Right renal cortex interstitium (tissue), 3 donors: ENCODE measurements at regions not wholly inside any gene's neighbourhood (a gene's known extent, or its start where the extent isn't known, plus 50 kb on each side); places are given as distances from the start of the nearest gene placed in this dataset.

Experiments used
- DNase-seq, 3 donors: peaks; one replicate each; pipeline ENCODE4 v3.0.0-alpha.2; 2013; ENCODE audit warnings: low read depth in 3 of 3, low spot score in 2 of 3

- DNase-seq, result no peak
Measured at GRCh38 chr2:41803361-41803760, 244.5 kb upstream of the PKDCC start.

GRCh38 chr2:41806286-41806685, 241.5 kb upstream of the PKDCC start:
- DNase-seq, result no peak

- no peak for DNase-seq
Measured at GRCh38 chr2:41821167-41821566, 226.7 kb upstream of the PKDCC start.

- DNase-seq, result no peak
Measured at GRCh38 chr2:41826921-41827320, 220.9 kb upstream of the PKDCC start.

- no peak for DNase-seq
Measured at GRCh38 chr2:41827354-41827971, 220.4 kb upstream of the PKDCC start.

GRCh38 chr2:41828052-41828643, 219.7 kb upstream of the PKDCC start:
- DNase-seq, result no peak

GRCh38 chr2:41829052-41829451, 218.8 kb upstream of the PKDCC start:
- no peak for DNase-seq

GRCh38 chr2:41830600-41830999, 217.2 kb upstream of the PKDCC start:
- no peak for DNase-seq

- DNase-seq, result no peak
Measured at GRCh38 chr2:41832218-41832617, 215.6 kb upstream of the PKDCC start.

- no peak for DNase-seq
Measured at GRCh38 chr2:41835401-41835800, 212.4 kb upstream of the PKDCC start.

- peak; percentile 62 to 77 (median 72) for DNase-seq
Measured at GRCh38 chr2:41836948-41837347, 210.9 kb upstream of the PKDCC start.

- DNase-seq, result no peak
Measured at GRCh38 chr2:41837610-41838009, 210.2 kb upstream of the PKDCC start.

GRCh38 chr2:41840702-41841551, 206.9 kb upstream of the PKDCC start:
- peak; percentile 90 to 96 (median 92) for DNase-seq

GRCh38 chr2:41846962-41847361, 200.9 kb upstream of the PKDCC start:
- DNase-seq, result no peak

GRCh38 chr2:41847744-41848441, 199.9 kb upstream of the PKDCC start:
- no peak for DNase-seq

- no peak for DNase-seq
Measured at GRCh38 chr2:41851554-41851953, 196.3 kb upstream of the PKDCC start.

- DNase-seq, result peak in 1 of 3 donors; percentile 66
Measured at GRCh38 chr2:41853427-41854191, 194.2 kb upstream of the PKDCC start.

GRCh38 chr2:41854227-41854626, 193.6 kb upstream of the PKDCC start:
- DNase-seq, result no peak

- DNase-seq, result no peak
Measured at GRCh38 chr2:41856946-41857345, 190.9 kb upstream of the PKDCC start.
